Keratinocyte (primary cell): ENCODE measurements at regions not wholly inside any gene's neighbourhood (a gene's known extent, or its start where the extent isn't known, plus 50 kb on each side); places are given as distances from the start of the nearest gene placed in this dataset.

ENCODE experiments used
- EZH2 ChIP-seq: IDR thresholded peaks from one replicate; pipeline ENCODE4 v1.6.1; 2012; ENCODE audit warnings: inconsistent platforms, mild to moderate bottlenecking, low read length, moderate library complexity
- TF ChIP-seq, protein P1 (sequence below), 3 experiments: IDR thresholded peaks in 1 of 3; conservative IDR thresholded peaks in 1 of 3; optimal IDR thresholded peaks in 1 of 3; 2 replicates in 2 of 3; 3 replicates in 1 of 3; pipeline versions ENCODE3 to v1.5.1; 2011; ENCODE audit warnings: low read length in 3 of 3, mild to moderate bottlenecking in 3 of 3, moderate library complexity in 2 of 3, control low read depth in 1 of 3, inconsistent platforms in 1 of 3; ENCODE audit not compliant: insufficient read depth in 2 of 3; ENCODE audit errors: extremely low read depth in 1 of 3

DNA sequence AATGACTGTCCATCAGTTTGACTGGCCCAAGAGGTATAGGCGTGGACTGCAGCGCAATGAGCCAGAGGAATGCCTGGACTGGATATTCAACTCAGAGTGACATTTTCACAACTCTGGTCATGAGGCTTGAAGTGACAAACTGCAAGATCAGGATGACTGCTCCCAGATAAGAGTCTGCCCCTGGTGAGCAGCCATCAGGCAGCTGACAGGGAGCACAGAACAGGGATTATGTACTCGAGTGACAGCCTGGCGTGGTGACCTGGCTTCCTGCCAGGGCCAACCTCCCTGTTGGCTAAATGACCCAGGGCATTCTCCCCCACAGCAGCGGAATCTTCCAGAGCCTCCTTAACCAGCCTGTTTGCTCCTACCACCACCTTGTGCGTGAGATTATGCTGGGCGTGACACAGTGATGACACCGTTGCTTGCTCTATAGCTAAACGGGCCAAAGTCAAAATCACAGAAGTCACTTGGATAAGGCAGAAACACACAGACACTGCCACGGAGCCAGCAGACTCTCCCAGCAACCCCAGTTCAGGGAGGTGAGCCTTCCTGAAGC lies 209.1 kb upstream of the JARID2 start:
- TF ChIP-seq, protein P1, sequence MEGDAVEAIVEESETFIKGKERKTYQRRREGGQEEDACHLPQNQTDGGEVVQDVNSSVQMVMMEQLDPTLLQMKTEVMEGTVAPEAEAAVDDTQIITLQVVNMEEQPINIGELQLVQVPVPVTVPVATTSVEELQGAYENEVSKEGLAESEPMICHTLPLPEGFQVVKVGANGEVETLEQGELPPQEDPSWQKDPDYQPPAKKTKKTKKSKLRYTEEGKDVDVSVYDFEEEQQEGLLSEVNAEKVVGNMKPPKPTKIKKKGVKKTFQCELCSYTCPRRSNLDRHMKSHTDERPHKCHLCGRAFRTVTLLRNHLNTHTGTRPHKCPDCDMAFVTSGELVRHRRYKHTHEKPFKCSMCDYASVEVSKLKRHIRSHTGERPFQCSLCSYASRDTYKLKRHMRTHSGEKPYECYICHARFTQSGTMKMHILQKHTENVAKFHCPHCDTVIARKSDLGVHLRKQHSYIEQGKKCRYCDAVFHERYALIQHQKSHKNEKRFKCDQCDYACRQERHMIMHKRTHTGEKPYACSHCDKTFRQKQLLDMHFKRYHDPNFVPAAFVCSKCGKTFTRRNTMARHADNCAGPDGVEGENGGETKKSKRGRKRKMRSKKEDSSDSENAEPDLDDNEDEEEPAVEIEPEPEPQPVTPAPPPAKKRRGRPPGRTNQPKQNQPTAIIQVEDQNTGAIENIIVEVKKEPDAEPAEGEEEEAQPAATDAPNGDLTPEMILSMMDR (optimal IDR thresholded peaks at IDR 0.05 in 1 of 3, IDR thresholded peaks at IDR 0.05 in 1 of 3, conservative IDR thresholded peaks at IDR 0.05 in 1 of 3; ENCODE audit: extremely low read depth in 1 of 3, insufficient read depth in 2 of 3, low read length in 3 of 3), result no peak
- no peak for TF ChIP-seq EZH2
